H1 (cell line): ENCODE measurements at regions not wholly inside any gene's neighbourhood (a gene's known extent, or its start where the extent isn't known, plus 50 kb on each side); places are given as distances from the start of the nearest gene placed in this dataset.

ENCODE experiments used
- CTCF ChIA-PET: fragments of 300-600 bp; sonication (Branson Sonifier 250); formaldehyde crosslinking; loops from one replicate; lab custom pipeline; 2021; ENCODE audit not compliant: partially characterized antibody; lab: Charles Lee
- POLR2A ChIA-PET: fragments of 300-600 bp; sonication (Branson Sonifier 250); formaldehyde crosslinking; loops from one replicate; lab custom pipeline; 2021; ENCODE audit warnings: inconsistent platforms; ENCODE audit not compliant: partially characterized antibody; lab: Charles Lee
- DNase-seq, 2 experiments: peaks; one replicate each; pipeline versions ENCODE4 v3.0.0 to v3.0.0-alpha.2; 2010 to 2022; ENCODE audit warnings: low spot score in 2 of 2, low read depth in 1 of 2, mixed read lengths in 1 of 2
- FAIRE-seq: peaks from 2 replicates; lab custom pipeline; 2011; peaks lifted over from hg19 to GRCh38; lab: Jason Lieb, UNC
- H2AFZ ChIP-seq: 2 replicates; pipeline ENCODE4 v1.8.1; 2012; ENCODE audit warnings: low read length, inconsistent platforms
- H2AK5ac ChIP-seq: 2 replicates; pipeline ENCODE4 v1.6.1; 2013; ENCODE audit warnings: low read depth, low read length
- H2BK120ac ChIP-seq: replicated peaks from 2 replicates; pipeline ENCODE3; 2013; ENCODE audit warnings: low read depth, low read length, inconsistent platforms
- H2BK12ac ChIP-seq: 2 replicates; pipeline ENCODE4 v1.6.1; 2013; ENCODE audit warnings: low read depth, low read length
- H2BK15ac ChIP-seq: 2 replicates; pipeline ENCODE4 v1.6.1; 2013; ENCODE audit warnings: low read length
- H2BK20ac ChIP-seq: 2 replicates; pipeline ENCODE4 v1.6.1; 2013; ENCODE audit warnings: low read length
- H2BK5ac ChIP-seq: 2 replicates; pipeline ENCODE4 v1.6.1; 2013; ENCODE audit warnings: low read depth, low read length
- H3K14ac ChIP-seq: 2 replicates; pipeline ENCODE4 v1.6.1; 2013; ENCODE audit warnings: inconsistent platforms; ENCODE audit not compliant: insufficient read length
- H3K18ac ChIP-seq: 2 replicates; pipeline ENCODE4 v1.6.1; 2013; ENCODE audit warnings: low read length; ENCODE audit errors: extremely low read depth
- H3K23ac ChIP-seq: 2 replicates; pipeline ENCODE4 v1.6.1; 2013; ENCODE audit warnings: inconsistent platforms; ENCODE audit not compliant: insufficient read length
- H3K23me2 ChIP-seq: 2 replicates; pipeline ENCODE4 v1.6.1; 2013; ENCODE audit warnings: low read depth, low read length
- H3K27ac ChIP-seq: 2 replicates; pipeline ENCODE4 v1.6.1; 2011; ENCODE audit warnings: low read depth, low read length, inconsistent platforms
- H3K27me3 ChIP-seq, 4 experiments: replicated peaks in 1 of 4; 1 replicate in 1 of 4; 2 replicates in 3 of 4; pipeline versions ENCODE4 v1.6.1 to v1.8.1; 2011 to 2013; ENCODE audit warnings: low read length in 3 of 4, mild to moderate bottlenecking in 3 of 4, inconsistent platforms in 2 of 4, mixed read lengths in 2 of 4, moderate library complexity in 1 of 4; ENCODE audit not compliant: control insufficient read depth in 3 of 4, insufficient read depth in 3 of 4; ENCODE audit errors: extremely low read depth in 1 of 4
- H3K36me3 ChIP-seq, 4 experiments: 2 replicates each; pipeline versions ENCODE4 v1.6.1 to v1.8.1; 2011 to 2013; ENCODE audit warnings: mild to moderate bottlenecking in 4 of 4, low read length in 3 of 4, moderate library complexity in 2 of 4, control low read depth in 1 of 4, inconsistent platforms in 1 of 4; ENCODE audit not compliant: insufficient read depth in 4 of 4, control insufficient read depth in 2 of 4
- H3K4ac ChIP-seq: replicated peaks from 2 replicates; pipeline ENCODE3; 2013; ENCODE audit warnings: low read length, low read depth, mixed read lengths, inconsistent platforms; ENCODE audit not compliant: insufficient read length
- H3K4me1 ChIP-seq, 4 experiments: replicated peaks in 1 of 4; 1 replicate in 1 of 4; 2 replicates in 3 of 4; pipeline versions ENCODE4 v1.6.1 to v1.8.1; 2011 to 2013; ENCODE audit warnings: low read length in 3 of 4, inconsistent platforms in 2 of 4, mixed read lengths in 1 of 4; ENCODE audit not compliant: insufficient read depth in 4 of 4, control insufficient read depth in 3 of 4
- H3K4me2 ChIP-seq, 2 experiments: 2 replicates each; pipeline versions ENCODE4 v1.6.1 to v1.8.1; 2011 to 2013; ENCODE audit warnings: low read depth in 2 of 2, low read length in 2 of 2, control low read depth in 1 of 2, inconsistent platforms in 1 of 2, mild to moderate bottlenecking in 1 of 2; ENCODE audit not compliant: insufficient read depth in 1 of 2
- H3K4me3 ChIP-seq, 4 experiments: fragments of 200-600, 300-600 bp in 1 of 4; sonication (generic), shearing (Covaris generic), sonication (Bioruptor Twin) in 1 of 4; 2 replicates each; pipeline versions ENCODE4 v1.5.1 to v1.8.1; 2011 to 2016; ENCODE audit warnings: low read length in 4 of 4, low read depth in 3 of 4, control low read depth in 2 of 4, inconsistent platforms in 2 of 4, mild to moderate bottlenecking in 2 of 4, mixed read lengths in 1 of 4, moderate library complexity in 1 of 4; ENCODE audit not compliant: insufficient read depth in 2 of 4; ENCODE audit errors: extremely low read depth in 1 of 4
- H3K56ac ChIP-seq: replicated peaks from 2 replicates; pipeline ENCODE3; 2013; ENCODE audit warnings: low read depth, mild to moderate bottlenecking, mixed read lengths, low read length, inconsistent platforms; ENCODE audit not compliant: insufficient read length
- H3K79me1 ChIP-seq: 2 replicates; pipeline ENCODE4 v1.6.1; 2013; ENCODE audit warnings: low read depth, low read length, control low read depth
- H3K79me2 ChIP-seq, 2 experiments: 2 replicates each; pipeline versions ENCODE4 v1.6.1 to v1.8.1; 2012 to 2013; ENCODE audit warnings: low read length in 2 of 2, mild to moderate bottlenecking in 2 of 2, inconsistent platforms in 1 of 2; ENCODE audit not compliant: insufficient read depth in 2 of 2, control insufficient read depth in 1 of 2
- H3K9ac ChIP-seq, 4 experiments: replicated peaks in 1 of 4; 1 replicate in 1 of 4; 2 replicates in 3 of 4; pipeline versions ENCODE4 v1.6.1 to v1.8.1; 2011 to 2013; ENCODE audit warnings: low read depth in 3 of 4, low read length in 3 of 4, control low read depth in 2 of 4, mild to moderate bottlenecking in 2 of 4, moderate library complexity in 2 of 4, inconsistent platforms in 1 of 4; ENCODE audit errors: extremely low read depth in 1 of 4
- H3K9me3 ChIP-seq, 2 experiments: 2 replicates each; pipeline versions ENCODE4 v1.6.1 to v1.8.1; 2012 to 2013; ENCODE audit warnings: mild to moderate bottlenecking in 2 of 2, moderate library complexity in 2 of 2, control low read depth in 1 of 2, inconsistent platforms in 1 of 2, low read depth in 1 of 2, low read length in 1 of 2, mixed read lengths in 1 of 2; ENCODE audit not compliant: insufficient read depth in 2 of 2
- H4K20me1 ChIP-seq, 2 experiments: replicated peaks in 1 of 2; 2 replicates each; pipeline versions ENCODE3 to v1.8.1; 2011 to 2013; ENCODE audit warnings: inconsistent platforms in 2 of 2, low read length in 2 of 2, mild to moderate bottlenecking in 1 of 2; ENCODE audit not compliant: insufficient read depth in 2 of 2, control insufficient read depth in 1 of 2
- H4K5ac ChIP-seq: 2 replicates; pipeline ENCODE4 v1.6.1; 2013; ENCODE audit warnings: low read length, low read depth, mixed read lengths, inconsistent platforms; ENCODE audit not compliant: insufficient read length
- H4K8ac ChIP-seq: 2 replicates; pipeline ENCODE4 v1.8.0; 2013; ENCODE audit warnings: mild to moderate bottlenecking, moderate library complexity, low read length, inconsistent platforms; ENCODE audit not compliant: insufficient read depth; ENCODE audit errors: extremely low read depth
- H4K91ac ChIP-seq: replicated peaks from 2 replicates; pipeline ENCODE3; 2013; ENCODE audit warnings: low read length, mixed read lengths, inconsistent platforms; ENCODE audit not compliant: insufficient read length
- BCL11A ChIP-seq, 2 experiments: IDR thresholded peaks; one replicate each; pipeline ENCODE4 v1.6.1; 2011; ENCODE audit warnings: low read depth in 2 of 2, low read length in 2 of 2, mild to moderate bottlenecking in 2 of 2
- CBX8 ChIP-seq: fragments of 300-800, 300-1000 bp; sonication (generic); IDR thresholded peaks from 2 replicates; pipeline ENCODE4 v1.7.1; 2016; ENCODE audit warnings: low read depth, low read length, borderline replicate concordance
- WGBS, 2 experiments: shearing (Covaris generic) in 1 of 2; methylation state at CpG; one replicate each; pipeline versions ENCODE4 v1.1.6 to v1.1.7; 2013 to 2015; ENCODE audit warnings: low lambda C conversion rate in 2 of 2, mixed read lengths in 2 of 2, inconsistent platforms in 1 of 2, low coverage in 1 of 2, missing lambda C conversion rate in 1 of 2; ENCODE audit not compliant: insufficient replicate concordance in 2 of 2, insufficient coverage in 1 of 2, insufficient read length in 1 of 2; ENCODE audit errors: extremely low coverage in 1 of 2, missing lambda C conversion rate in 1 of 2; 5-methylcytosine and 5-hydroxymethylcytosine counted together
- TF ChIP-seq, protein P1 (sequence below), 3 experiments: IDR thresholded peaks; 1 replicate in 2 of 3; 2 replicates in 1 of 3; pipeline versions ENCODE4 v1.5.1 to v1.6.1; 2011; ENCODE audit warnings: low read length in 3 of 3, mild to moderate bottlenecking in 3 of 3, inconsistent platforms in 2 of 3, low read depth in 1 of 3, moderate library complexity in 1 of 3; ENCODE audit not compliant: insufficient read depth in 1 of 3; ENCODE audit errors: control extremely low read depth in 1 of 3

GRCh38 chr4:123338715-123339114, 57.9 kb upstream of the SPRY1 start:
- Histone ChIP-seq H3K18ac (no peak overlapping the region), H3K79me1 (no peaks in the 10 kb centered on the region), H3K4me2 (no peak overlapping the region), H2BK5ac (no peak overlapping the region), H2BK15ac (no peak overlapping the region), H4K8ac (no peak overlapping the region), H4K91ac (no peak overlapping the region), H3K27ac (no peak overlapping the region), H4K20me1 (no peaks in the 10 kb centered on the region), H2BK12ac (no peak overlapping the region), H3K14ac (no peak overlapping the region), H3K9me3 (no peaks in the 10 kb centered on the region), H3K23ac (no peak overlapping the region), H3K56ac (no peak overlapping the region), H3K23me2 (no peaks in the 10 kb centered on the region), H3K4me1 (no peaks in the 10 kb centered on the region; a peak in 1 of 7 replicates), H4K5ac (no peak overlapping the region), H2AFZ (no peak overlapping the region), H2AK5ac (no peak overlapping the region), H3K4me3 (no peak overlapping the region), H3K27me3 (no peaks in the 10 kb centered on the region), H2BK20ac (no peak overlapping the region), H3K79me2 (no peaks in the 10 kb centered on the region), H3K4ac (no peak overlapping the region), H2BK120ac (no peak overlapping the region), H3K36me3 (no peaks in the 10 kb centered on the region), H3K9ac (no peak overlapping the region)
- FAIRE-seq (no peak), DNase-seq (no peak)
- ChIA-PET CTCF (no interaction called here), POLR2A (no interaction called here)
- TF ChIP-seq BCL11A (IDR thresholded peaks at IDR 0.05; ENCODE audit: low read depth in 2 of 2, low read length in 2 of 2) (no peak), CBX8 (no peak)
- TF ChIP-seq, protein P1, sequence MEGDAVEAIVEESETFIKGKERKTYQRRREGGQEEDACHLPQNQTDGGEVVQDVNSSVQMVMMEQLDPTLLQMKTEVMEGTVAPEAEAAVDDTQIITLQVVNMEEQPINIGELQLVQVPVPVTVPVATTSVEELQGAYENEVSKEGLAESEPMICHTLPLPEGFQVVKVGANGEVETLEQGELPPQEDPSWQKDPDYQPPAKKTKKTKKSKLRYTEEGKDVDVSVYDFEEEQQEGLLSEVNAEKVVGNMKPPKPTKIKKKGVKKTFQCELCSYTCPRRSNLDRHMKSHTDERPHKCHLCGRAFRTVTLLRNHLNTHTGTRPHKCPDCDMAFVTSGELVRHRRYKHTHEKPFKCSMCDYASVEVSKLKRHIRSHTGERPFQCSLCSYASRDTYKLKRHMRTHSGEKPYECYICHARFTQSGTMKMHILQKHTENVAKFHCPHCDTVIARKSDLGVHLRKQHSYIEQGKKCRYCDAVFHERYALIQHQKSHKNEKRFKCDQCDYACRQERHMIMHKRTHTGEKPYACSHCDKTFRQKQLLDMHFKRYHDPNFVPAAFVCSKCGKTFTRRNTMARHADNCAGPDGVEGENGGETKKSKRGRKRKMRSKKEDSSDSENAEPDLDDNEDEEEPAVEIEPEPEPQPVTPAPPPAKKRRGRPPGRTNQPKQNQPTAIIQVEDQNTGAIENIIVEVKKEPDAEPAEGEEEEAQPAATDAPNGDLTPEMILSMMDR (IDR thresholded peaks at IDR 0.05; ENCODE audit: control extremely low read depth in 1 of 3, insufficient read depth in 1 of 3, low read depth in 1 of 3, low read length in 3 of 3) = no peak
- 89% methylated on average over 7 of the region's 7 CpGs; no CpG with 5 or more reads in 1 of the 2 experiments for whole genome bisulfite sequencing, 2 experiments
